Endodermal cell (in vitro differentiated cells): ENCODE measurements at regions not wholly inside any gene's neighbourhood (a gene's known extent, or its start where the extent isn't known, plus 50 kb on each side); places are given as distances from the start of the nearest gene placed in this dataset.

Experiments
- DNase-seq: peaks from one replicate; pipeline ENCODE4 v3.0.0-alpha.2; 2017
- H3K27ac ChIP-seq: 2 replicates; pipeline ENCODE4 v1.5.1; 2013; ENCODE audit warnings: mild to moderate bottlenecking, low read depth, low read length, moderate library complexity
- H3K27me3 ChIP-seq: 2 replicates; pipeline ENCODE4 v1.6.1; 2013; ENCODE audit warnings: mild to moderate bottlenecking, low read length, moderate library complexity; ENCODE audit not compliant: insufficient read depth, control insufficient read depth, poor library complexity, severe bottlenecking
- H3K36me3 ChIP-seq: 2 replicates; pipeline ENCODE4 v1.7.0; 2013; ENCODE audit warnings: mild to moderate bottlenecking, low read length, moderate library complexity; ENCODE audit not compliant: control insufficient read depth, insufficient read depth
- H3K4me1 ChIP-seq: one replicate; pipeline ENCODE4 v1.7.0; 2013; ENCODE audit warnings: low read length; ENCODE audit not compliant: control insufficient read depth, insufficient read depth
- H3K4me3 ChIP-seq: 2 replicates; pipeline ENCODE4 v1.5.1; 2013; ENCODE audit warnings: mild to moderate bottlenecking, low read length, moderate library complexity
- H3K9ac ChIP-seq: 2 replicates; pipeline ENCODE4 v1.6.1; 2013; ENCODE audit warnings: mild to moderate bottlenecking, low read length, moderate library complexity; ENCODE audit not compliant: poor library complexity, severe bottlenecking; ENCODE audit errors: extremely low read depth
- H3K9me3 ChIP-seq: 2 replicates; pipeline ENCODE4 v1.6.1; 2013; ENCODE audit warnings: mild to moderate bottlenecking, low read length, moderate library complexity; ENCODE audit not compliant: control insufficient read depth
- H3K27ac Mint-ChIP-seq: 2 replicates; pipeline ENCODE4 v1.8.0; 2020; ENCODE audit warnings: mixed read lengths
- H3K27me3 Mint-ChIP-seq: 2 replicates; pipeline ENCODE4 v1.8.0; 2021; ENCODE audit warnings: mild to moderate bottlenecking, mixed read lengths; ENCODE audit not compliant: insufficient read depth
- H3K36me3 Mint-ChIP-seq: 2 replicates; pipeline ENCODE4 v1.8.0; 2020; ENCODE audit warnings: low read depth, mixed read lengths
- H3K4me1 Mint-ChIP-seq: 2 replicates; pipeline ENCODE4 v1.8.0; 2020; ENCODE audit warnings: mixed read lengths
- H3K4me3 Mint-ChIP-seq: 2 replicates; pipeline ENCODE4 v1.8.0; 2020; ENCODE audit warnings: mild to moderate bottlenecking, moderate library complexity, mixed read lengths
- H3K9me3 Mint-ChIP-seq: 2 replicates; pipeline ENCODE4 v1.8.0; 2020; ENCODE audit warnings: mild to moderate bottlenecking, mixed read lengths
- CTCF ChIP-seq: fragments of 200-600 bp; sonication (generic); conservative IDR thresholded peaks from 2 replicates; pipeline ENCODE4 v1.5.0; 2021; ENCODE audit warnings: antibody characterized with exemption, mild to moderate bottlenecking
- WGBS, 2 experiments: methylation state at CpG; one replicate each; pipeline versions ENCODE4 v1.1.5 to v1.1.7; 2013; ENCODE audit warnings: missing lambda C conversion rate in 2 of 2, mixed read lengths in 1 of 2; ENCODE audit not compliant: insufficient coverage in 1 of 2, insufficient read length in 1 of 2; 5-methylcytosine and 5-hydroxymethylcytosine counted together

- DNase-seq, result no peak
- 97% methylated on average over 3 of the region's 3 CpGs; no CpG with 5 or more reads in 1 of the 2 experiments for WGBS, 2 experiments
- no peak for TF ChIP-seq CTCF
These were observed 178.6 kb downstream of the SLC7A11 start for GRCh38 chr4:138063581-138063980.

GRCh38 chr4:138062929-138063328, 179.2 kb downstream of the SLC7A11 start:
- Histone ChIP-seq H3K9ac (no peak overlapping the region), H3K27me3 (no peaks in the 10 kb centered on the region), H3K4me1 (no peaks in the 10 kb centered on the region), H3K4me3 (no peak overlapping the region), H3K9me3 (no peaks in the 10 kb centered on the region), H3K27ac (no peak overlapping the region), H3K36me3 (no peaks in the 10 kb centered on the region)
- DNase-seq, result peak; percentile 65
- Mint-ChIP-seq H3K27me3 (no peaks in the 10 kb centered on the region), H3K4me1 (no peaks in the 10 kb centered on the region), H3K9me3 (peaks cover 1% of the 10 kb centered on the region), H3K4me3 (no peak overlapping the region), H3K36me3 (no peaks in the 10 kb centered on the region), H3K27ac (no peak overlapping the region)
- peak; percentile 62 for TF ChIP-seq CTCF
- 87 to 95% methylated on average over 2 of the region's 2 CpGs for WGBS, 2 experiments

More at GRCh38 chr4:138063581-138063980, 178.6 kb downstream of the SLC7A11 start:
- Mint-ChIP-seq H3K36me3 (no peaks in the 10 kb centered on the region), H3K27me3 (no peaks in the 10 kb centered on the region), H3K4me1 (no peaks in the 10 kb centered on the region), H3K4me3 (no peak overlapping the region), H3K27ac (no peak overlapping the region), H3K9me3 (peaks cover 1% of the 10 kb centered on the region)
- Histone ChIP-seq H3K27ac (no peak overlapping the region), H3K9ac (no peak overlapping the region), H3K27me3 (no peaks in the 10 kb centered on the region), H3K9me3 (no peaks in the 10 kb centered on the region), H3K4me1 (no peaks in the 10 kb centered on the region), H3K4me3 (no peak overlapping the region), H3K36me3 (no peaks in the 10 kb centered on the region)

GRCh38 chr4:138056541-138056940, 185.6 kb downstream of the SLC7A11 start:
- no peaks in the 10 kb centered on the region for H3K4me1 ChIP-seq
- H3K4me1 Mint-ChIP-seq, result no peaks in the 10 kb centered on the region
- no peaks in the 10 kb centered on the region for H3K9me3 ChIP-seq
- H3K27me3 ChIP-seq, result no peaks in the 10 kb centered on the region
- no peak overlapping the region for H3K4me3 Mint-ChIP-seq
- no peak for TF ChIP-seq CTCF
- H3K9me3 Mint-ChIP-seq, result peaks cover 8% of the 10 kb centered on the region
- WGBS, 2 experiments, result 88 to 95% methylated on average over 2 of the region's 2 CpGs
- H3K27ac Mint-ChIP-seq, result no peak overlapping the region
- H3K4me3 ChIP-seq, result no peak overlapping the region
- H3K36me3 Mint-ChIP-seq, result no peaks in the 10 kb centered on the region
- H3K9ac ChIP-seq, result no peak overlapping the region
- no peak for DNase-seq
- no peak overlapping the region for H3K27ac ChIP-seq
- no peaks in the 10 kb centered on the region for H3K36me3 ChIP-seq
- H3K27me3 Mint-ChIP-seq, result no peaks in the 10 kb centered on the region
